A549 (cell line): ENCODE measurements at regions not wholly inside any gene's neighbourhood (a gene's known extent, or its start where the extent isn't known, plus 50 kb on each side); places are given as distances from the start of the nearest gene placed in this dataset.

Source experiments
- CHD2 ChIP-seq: fragments of 150-350 bp; IDR thresholded peaks from 2 replicates; pipeline ENCODE4 v1.6.1; 2014; ENCODE audit warnings: low read length; ENCODE audit not compliant: partially characterized antibody
- EP300 ChIP-seq, 2 experiments: fragments of >200 bp; sonication (Bioruptor Twin); formaldehyde crosslinking; IDR thresholded peaks; 2 replicates in 1 of 2; 3 replicates in 1 of 2; pipeline ENCODE4 v1.6.1; 2016 to 2017
- HDAC2 ChIP-seq: fragments of 200-600 bp; sonication (generic); IDR thresholded peaks from 2 replicates; pipeline ENCODE4 v1.6.1; 2016
- JUNB ChIP-seq: fragments of >200 bp; sonication (Bioruptor Twin); formaldehyde crosslinking; IDR thresholded peaks from 2 replicates; pipeline ENCODE4 v1.6.1; 2016
- MYC ChIP-seq: IDR thresholded peaks from 2 replicates; pipeline ENCODE4 v1.6.1; 2012; ENCODE audit warnings: mild to moderate bottlenecking, inconsistent platforms, low read length, improper control_type of control experiment, borderline replicate concordance
- RAD21 ChIP-seq, 2 experiments: fragments of >200 bp in 1 of 2; sonication (Bioruptor Twin) in 1 of 2; formaldehyde crosslinking in 1 of 2; IDR thresholded peaks in 1 of 2; conservative IDR thresholded peaks in 1 of 2; 2 replicates in 1 of 2; 3 replicates in 1 of 2; pipeline ENCODE4 v1.6.1; 2012 to 2018; ENCODE audit warnings: inconsistent platforms in 1 of 2
- RFX5 ChIP-seq: fragments of 450-650 bp; IDR thresholded peaks from 2 replicates; pipeline ENCODE4 v1.7.1; 2014; ENCODE audit warnings: antibody characterized with exemption, mild to moderate bottlenecking, moderate library complexity
- SMC3 ChIP-seq: fragments of >200 bp; sonication (Bioruptor Twin); formaldehyde crosslinking; IDR thresholded peaks from 3 replicates; pipeline ENCODE4 v1.6.1; 2018; ENCODE audit warnings: inconsistent platforms
- TF ChIP-seq, protein P1 (sequence below): fragments of >200 bp; sonication (Bioruptor Twin); formaldehyde crosslinking; IDR thresholded peaks from 3 replicates; pipeline ENCODE4 v1.5.1; 2016
- TF ChIP-seq, protein P2 (sequence below): fragments of 200-600 bp; sonication (generic); IDR thresholded peaks from 2 replicates; pipeline ENCODE4 v1.6.1; 2016; ENCODE audit warnings: antibody characterized with exemption, mild to moderate bottlenecking, moderate library complexity

DNA sequence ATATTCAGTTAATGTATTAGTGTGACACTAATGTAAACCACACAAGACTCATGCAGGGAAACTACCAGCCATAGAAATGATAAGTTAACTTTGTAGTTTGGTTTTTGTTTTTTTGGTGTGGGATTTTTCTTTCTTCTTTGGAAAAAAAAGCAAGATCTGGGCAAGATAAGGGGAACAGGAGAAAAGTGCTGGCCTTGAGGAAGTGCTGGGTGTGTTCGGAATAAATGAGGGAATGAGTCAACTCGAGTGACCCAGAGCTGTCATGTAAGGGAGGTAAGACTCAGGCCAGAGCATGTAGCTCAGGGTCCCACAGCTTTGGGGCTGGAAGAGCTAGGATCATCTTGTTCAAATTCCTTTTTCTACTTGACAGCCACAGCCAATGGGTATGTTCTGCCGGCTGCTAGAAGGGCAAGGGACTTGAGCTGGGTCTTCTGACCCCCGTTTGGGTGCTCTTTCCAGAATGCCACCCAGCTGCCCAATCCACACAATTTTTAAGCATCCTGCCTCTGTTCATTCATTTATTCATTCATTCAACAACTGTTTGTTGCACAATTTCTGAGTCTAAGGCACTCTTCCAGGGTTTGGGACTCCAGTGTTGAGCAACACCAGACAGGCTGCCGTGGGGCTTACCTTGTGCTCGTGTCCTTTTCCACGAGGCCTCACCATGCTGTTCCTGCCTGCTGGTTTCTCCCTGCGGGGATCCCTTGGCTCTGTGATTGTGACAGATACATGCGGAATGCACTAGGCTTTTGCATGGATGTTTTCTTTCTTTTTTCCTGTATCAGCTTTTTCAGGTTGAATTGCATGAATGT lies 54.5 kb downstream of the CLDN34 start:
- TF ChIP-seq, protein P1, sequence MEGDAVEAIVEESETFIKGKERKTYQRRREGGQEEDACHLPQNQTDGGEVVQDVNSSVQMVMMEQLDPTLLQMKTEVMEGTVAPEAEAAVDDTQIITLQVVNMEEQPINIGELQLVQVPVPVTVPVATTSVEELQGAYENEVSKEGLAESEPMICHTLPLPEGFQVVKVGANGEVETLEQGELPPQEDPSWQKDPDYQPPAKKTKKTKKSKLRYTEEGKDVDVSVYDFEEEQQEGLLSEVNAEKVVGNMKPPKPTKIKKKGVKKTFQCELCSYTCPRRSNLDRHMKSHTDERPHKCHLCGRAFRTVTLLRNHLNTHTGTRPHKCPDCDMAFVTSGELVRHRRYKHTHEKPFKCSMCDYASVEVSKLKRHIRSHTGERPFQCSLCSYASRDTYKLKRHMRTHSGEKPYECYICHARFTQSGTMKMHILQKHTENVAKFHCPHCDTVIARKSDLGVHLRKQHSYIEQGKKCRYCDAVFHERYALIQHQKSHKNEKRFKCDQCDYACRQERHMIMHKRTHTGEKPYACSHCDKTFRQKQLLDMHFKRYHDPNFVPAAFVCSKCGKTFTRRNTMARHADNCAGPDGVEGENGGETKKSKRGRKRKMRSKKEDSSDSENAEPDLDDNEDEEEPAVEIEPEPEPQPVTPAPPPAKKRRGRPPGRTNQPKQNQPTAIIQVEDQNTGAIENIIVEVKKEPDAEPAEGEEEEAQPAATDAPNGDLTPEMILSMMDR: no peak
- TF ChIP-seq CHD2: no peak
- no peak for TF ChIP-seq SMC3
- TF ChIP-seq EP300 (IDR thresholded peaks at IDR 0.05): no peak
- TF ChIP-seq RFX5: no peak
- no peak for TF ChIP-seq HDAC2
- TF ChIP-seq, protein P2, sequence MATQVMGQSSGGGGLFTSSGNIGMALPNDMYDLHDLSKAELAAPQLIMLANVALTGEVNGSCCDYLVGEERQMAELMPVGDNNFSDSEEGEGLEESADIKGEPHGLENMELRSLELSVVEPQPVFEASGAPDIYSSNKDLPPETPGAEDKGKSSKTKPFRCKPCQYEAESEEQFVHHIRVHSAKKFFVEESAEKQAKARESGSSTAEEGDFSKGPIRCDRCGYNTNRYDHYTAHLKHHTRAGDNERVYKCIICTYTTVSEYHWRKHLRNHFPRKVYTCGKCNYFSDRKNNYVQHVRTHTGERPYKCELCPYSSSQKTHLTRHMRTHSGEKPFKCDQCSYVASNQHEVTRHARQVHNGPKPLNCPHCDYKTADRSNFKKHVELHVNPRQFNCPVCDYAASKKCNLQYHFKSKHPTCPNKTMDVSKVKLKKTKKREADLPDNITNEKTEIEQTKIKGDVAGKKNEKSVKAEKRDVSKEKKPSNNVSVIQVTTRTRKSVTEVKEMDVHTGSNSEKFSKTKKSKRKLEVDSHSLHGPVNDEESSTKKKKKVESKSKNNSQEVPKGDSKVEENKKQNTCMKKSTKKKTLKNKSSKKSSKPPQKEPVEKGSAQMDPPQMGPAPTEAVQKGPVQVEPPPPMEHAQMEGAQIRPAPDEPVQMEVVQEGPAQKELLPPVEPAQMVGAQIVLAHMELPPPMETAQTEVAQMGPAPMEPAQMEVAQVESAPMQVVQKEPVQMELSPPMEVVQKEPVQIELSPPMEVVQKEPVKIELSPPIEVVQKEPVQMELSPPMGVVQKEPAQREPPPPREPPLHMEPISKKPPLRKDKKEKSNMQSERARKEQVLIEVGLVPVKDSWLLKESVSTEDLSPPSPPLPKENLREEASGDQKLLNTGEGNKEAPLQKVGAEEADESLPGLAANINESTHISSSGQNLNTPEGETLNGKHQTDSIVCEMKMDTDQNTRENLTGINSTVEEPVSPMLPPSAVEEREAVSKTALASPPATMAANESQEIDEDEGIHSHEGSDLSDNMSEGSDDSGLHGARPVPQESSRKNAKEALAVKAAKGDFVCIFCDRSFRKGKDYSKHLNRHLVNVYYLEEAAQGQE: no peak
- TF ChIP-seq MYC: no peak
- TF ChIP-seq JUNB: no peak
- no peak for TF ChIP-seq RAD21 (conservative IDR thresholded peaks at IDR 0.05 in 1 of 2, IDR thresholded peaks at IDR 0.05 in 1 of 2)
